ENCODE measurements at regions not wholly inside any gene's neighbourhood (a gene's known extent, or its start where the extent isn't known, plus 50 kb on each side); places are given as distances from the start of the nearest gene placed in this dataset.

GRCh38 chr4:30802622-30803323, 82.6 kb downstream of the PCDH7 start:
- no peak overlapping the region for H2AFZ ChIP-seq (ENCODE audit: insufficient read depth, low read depth, low read length, poor library complexity, severe bottlenecking)

GRCh38 chr4:30808276-30808675, 88.1 kb downstream of the PCDH7 start:
- Mint-ChIP-seq H3K36me3 (no peaks in the 10 kb centered on the region), H3K27me3 (ENCODE audit: low read depth in 3 of 3) (no peaks in the 10 kb centered on the region), H3K9me3 (peaks cover 0 to 7% (median 0%) of the 10 kb centered on the region in 7 donors), H3K27ac (no peak overlapping the region), H3K4me1 (no peaks in the 10 kb centered on the region), H3K4me3 (no peak overlapping the region)
- intact Hi-C loops (cut with micrococcal nuclease): no loop called here
- H3K4me1 ChIP-seq (ENCODE audit: control insufficient read depth in 1 of 2, insufficient read depth in 2 of 2, low read length in 2 of 2): no peaks in the 10 kb centered on the region
- DNase-seq: no peak
- H3K4me3 ChIP-seq (replicated peaks in 1 of 3; ENCODE audit: low read depth in 2 of 3, low read length in 3 of 3): no peak overlapping the region
- H4K20me1 ChIP-seq (ENCODE audit: insufficient read depth, low read length): no peaks in the 10 kb centered on the region
- no peaks in the 10 kb centered on the region for H3K79me2 ChIP-seq (ENCODE audit: insufficient read depth, low read length)
- H2AFZ ChIP-seq (ENCODE audit: insufficient read depth, low read depth, low read length, poor library complexity, severe bottlenecking): no peak overlapping the region
- H3K4me2 ChIP-seq (replicated peaks; ENCODE audit: extremely low read depth, low read length, poor library complexity, severe bottlenecking): no peak overlapping the region
- no peaks in the 10 kb centered on the region for H3K36me3 ChIP-seq (replicated peaks in 1 of 2; ENCODE audit: control insufficient read depth in 1 of 2, insufficient read depth in 2 of 2, low read length in 2 of 2)
- H3K9me3 ChIP-seq (replicated peaks in 1 of 2; ENCODE audit: control insufficient read depth in 1 of 2, insufficient read depth in 1 of 2, low read length in 2 of 2): peaks cover 0 to 4% of the 10 kb centered on the region in 2 donors
- H3K27me3 ChIP-seq (ENCODE audit: control insufficient read depth in 2 of 2, insufficient read depth in 2 of 2, low read length in 2 of 2): no peaks in the 10 kb centered on the region
- no peak overlapping the region for H3K9ac ChIP-seq (ENCODE audit: insufficient read depth, low read length, poor library complexity, severe bottlenecking)
- H3K27ac ChIP-seq (ENCODE audit: low read depth in 1 of 2, low read length in 2 of 2): no peak overlapping the region
- no peak for TF ChIP-seq CTCF (IDR thresholded peaks at IDR 0.05)

More at GRCh38 chr4:30802622-30803323, 82.6 kb downstream of the PCDH7 start:
- no peaks in the 10 kb centered on the region for H4K20me1 ChIP-seq (ENCODE audit: insufficient read depth, low read length)
- WGBS (ENCODE audit: insufficient coverage): 94% methylated on average over 3 of the region's 3 CpGs
- no peaks in the 10 kb centered on the region for H3K79me2 ChIP-seq (ENCODE audit: insufficient read depth, low read length)
- TF ChIP-seq CTCF (IDR thresholded peaks at IDR 0.05): no peak
- H3K36me3 ChIP-seq (replicated peaks in 1 of 2; ENCODE audit: control insufficient read depth in 1 of 2, insufficient read depth in 2 of 2, low read length in 2 of 2): no peaks in the 10 kb centered on the region
- no peak overlapping the region for H3K4me3 Mint-ChIP-seq
- intact Hi-C loops (cut with micrococcal nuclease): no loop called here
- no peak overlapping the region for H3K4me2 ChIP-seq (replicated peaks; ENCODE audit: extremely low read depth, low read length, poor library complexity, severe bottlenecking)
- no peaks in the 10 kb centered on the region for H3K4me1 Mint-ChIP-seq
- no peak overlapping the region for H3K4me3 ChIP-seq (replicated peaks in 1 of 3; ENCODE audit: low read depth in 2 of 3, low read length in 3 of 3)
- H3K27me3 Mint-ChIP-seq (ENCODE audit: low read depth in 3 of 3): no peaks in the 10 kb centered on the region
- DNase-seq: no peak
- H3K9ac ChIP-seq (ENCODE audit: insufficient read depth, low read length, poor library complexity, severe bottlenecking): no peak overlapping the region
- H3K27ac ChIP-seq (ENCODE audit: low read depth in 1 of 2, low read length in 2 of 2): no peak overlapping the region
- no peaks in the 10 kb centered on the region for H3K4me1 ChIP-seq (ENCODE audit: control insufficient read depth in 1 of 2, insufficient read depth in 2 of 2, low read length in 2 of 2)
- H3K27me3 ChIP-seq (ENCODE audit: control insufficient read depth in 2 of 2, insufficient read depth in 2 of 2, low read length in 2 of 2): no peaks in the 10 kb centered on the region
- H3K36me3 Mint-ChIP-seq: no peaks in the 10 kb centered on the region
- H3K9me3 ChIP-seq (replicated peaks in 1 of 2; ENCODE audit: control insufficient read depth in 1 of 2, insufficient read depth in 1 of 2, low read length in 2 of 2): peaks cover 0 to 4% of the 10 kb centered on the region in 2 donors
- H3K9me3 Mint-ChIP-seq: peaks cover 0 to 7% (median 2%) of the 10 kb centered on the region in 7 donors
- H3K27ac Mint-ChIP-seq: no peak overlapping the region
